ENCODE measurements at regions not wholly inside any gene's neighbourhood (a gene's known extent, or its start where the extent isn't known, plus 50 kb on each side); places are given as distances from the start of the nearest gene placed in this dataset.

GRCh38 chr17:56648321-56648720 lies 54.8 kb downstream of the NOG start:
- no peaks in the 10 kb centered on the region; the same call in 1 of the 2 replicates for H3K9me3 ChIP-seq (ENCODE audit: control insufficient read depth, insufficient read depth, low read length)
- no peaks in the 10 kb centered on the region for H3K4me1 ChIP-seq (ENCODE audit: insufficient read depth, low read length)
- no peaks in the 10 kb centered on the region for H3K36me3 ChIP-seq (ENCODE audit: insufficient read depth, low read length)
- H3K9ac ChIP-seq (ENCODE audit: low read depth, low read length) = no peak overlapping the region

DNA sequence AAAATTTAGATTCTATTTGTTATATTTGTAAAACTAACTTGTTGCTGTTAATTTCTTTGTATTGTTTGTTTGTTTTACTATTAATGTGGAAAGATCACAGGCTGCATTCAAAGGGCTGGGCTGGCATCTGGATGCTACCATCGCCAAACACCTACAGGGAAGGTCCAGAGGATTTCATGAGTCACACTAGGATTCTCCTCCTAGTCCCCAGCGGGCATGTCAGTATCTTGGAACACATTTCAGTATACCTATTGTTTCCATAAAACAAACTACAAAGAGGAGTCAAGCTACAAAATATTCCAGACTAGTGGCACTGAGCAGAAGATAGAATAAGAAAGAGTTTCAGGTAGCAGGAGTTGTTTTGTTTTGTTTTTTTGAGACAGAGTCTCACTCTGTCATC lies 55.3 kb downstream of the NOG start:
- Histone ChIP-seq H3K9ac (ENCODE audit: low read depth, low read length) (no peak overlapping the region), H3K36me3 (ENCODE audit: insufficient read depth, low read length) (no peaks in the 10 kb centered on the region), H3K4me1 (ENCODE audit: insufficient read depth, low read length) (peaks cover 3% of the 10 kb centered on the region; the same call in 1 of the 2 replicates)

DNA sequence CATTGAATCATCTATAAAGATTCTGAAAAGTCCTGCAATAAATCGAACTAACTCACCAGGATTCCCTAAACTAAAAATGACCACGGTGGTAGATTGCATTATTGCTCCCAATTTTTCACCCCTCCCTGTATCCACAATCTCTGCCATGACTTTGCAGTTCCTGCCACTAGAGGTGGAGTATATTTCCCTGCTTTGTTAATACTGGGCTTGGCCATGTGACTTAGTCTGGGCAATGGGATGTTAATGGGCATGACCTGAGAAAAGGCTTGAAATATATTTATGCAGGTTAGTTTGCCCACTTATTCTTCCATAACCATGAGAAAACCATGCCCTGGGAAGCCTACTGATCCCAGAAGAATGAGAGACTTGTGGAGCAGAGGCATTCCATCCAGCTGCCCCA lies 59.1 kb downstream of the NOG start:
- Histone ChIP-seq H3K9ac (ENCODE audit: low read depth, low read length) (no peak overlapping the region), H3K9me3 (ENCODE audit: control insufficient read depth, insufficient read depth, low read length) (no peaks in the 10 kb centered on the region; the same call in 1 of the 2 replicates), H3K4me1 (ENCODE audit: insufficient read depth, low read length) (peaks cover 3% of the 10 kb centered on the region; the same call in 1 of the 2 replicates), H3K36me3 (ENCODE audit: insufficient read depth, low read length) (no peaks in the 10 kb centered on the region)

More for the DNA sequence above, 55.3 kb downstream of the NOG start:
- H3K9me3 ChIP-seq (ENCODE audit: control insufficient read depth, insufficient read depth, low read length) = no peaks in the 10 kb centered on the region; the same call in 1 of the 2 replicates

DNA sequence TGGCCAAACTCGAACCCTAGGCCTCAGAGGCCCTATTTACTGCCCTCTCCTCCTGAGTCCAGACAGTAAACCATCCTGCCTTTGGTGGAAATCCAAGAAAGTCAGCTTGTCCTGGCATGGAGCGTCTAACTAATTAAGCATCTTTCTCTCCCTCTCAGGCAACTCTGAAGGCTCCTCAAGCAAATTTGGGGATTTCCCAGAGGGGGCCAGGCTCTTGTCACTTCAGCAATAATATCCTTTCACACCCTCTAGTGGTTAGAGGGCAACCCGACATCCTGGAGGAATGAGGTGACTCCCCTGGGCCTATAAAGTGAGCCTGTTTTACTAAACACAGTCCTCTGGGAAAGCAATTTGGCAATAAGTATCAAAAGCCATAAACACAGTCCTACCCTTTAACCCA lies 60.4 kb downstream of the NOG start:
- H3K36me3 ChIP-seq (ENCODE audit: insufficient read depth, low read length) = no peaks in the 10 kb centered on the region
- peaks cover 3% of the 10 kb centered on the region; the same call in 1 of the 2 replicates for H3K4me1 ChIP-seq (ENCODE audit: insufficient read depth, low read length)
- H3K9me3 ChIP-seq (ENCODE audit: control insufficient read depth, insufficient read depth, low read length) = no peaks in the 10 kb centered on the region; the same call in 1 of the 2 replicates
- no peak overlapping the region for H3K9ac ChIP-seq (ENCODE audit: low read depth, low read length)

GRCh38 chr17:56656701-56657327 lies 63.3 kb downstream of the NOG start:
- Histone ChIP-seq H3K4me1 (ENCODE audit: insufficient read depth, low read length) (peaks cover 3% of the 10 kb centered on the region; the same call in 1 of the 2 replicates), H3K9me3 (ENCODE audit: control insufficient read depth, insufficient read depth, low read length) (no peaks in the 10 kb centered on the region; the same call in 1 of the 2 replicates), H3K36me3 (ENCODE audit: insufficient read depth, low read length) (no peaks in the 10 kb centered on the region), H3K9ac (ENCODE audit: low read depth, low read length) (no peak overlapping the region)

DNA sequence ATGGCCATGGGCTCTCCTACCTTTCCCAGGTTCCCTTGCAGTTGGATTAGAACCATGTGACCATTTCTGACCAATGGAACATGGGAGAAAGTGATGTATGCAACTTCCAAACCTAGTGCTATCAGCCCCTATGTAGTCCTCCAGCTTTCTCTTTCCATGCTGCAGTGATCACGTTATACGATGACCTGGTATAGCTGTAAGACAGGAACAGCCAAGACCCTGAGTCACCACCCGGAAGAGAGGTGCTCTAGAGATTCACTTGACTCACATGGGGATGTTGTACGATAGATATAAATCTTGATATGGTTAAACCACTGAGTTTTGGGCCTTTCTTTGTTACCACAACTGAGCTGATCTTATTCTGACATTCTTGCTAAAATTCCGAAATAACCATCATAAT lies 65.1 kb downstream of the NOG start:
- no peak overlapping the region for H3K9ac ChIP-seq (ENCODE audit: low read depth, low read length)
- H3K36me3 ChIP-seq (ENCODE audit: insufficient read depth, low read length) = no peaks in the 10 kb centered on the region
- peaks cover 1% of the 10 kb centered on the region; the same call in 1 of the 2 replicates for H3K4me1 ChIP-seq (ENCODE audit: insufficient read depth, low read length)
- no peaks in the 10 kb centered on the region for H3K9me3 ChIP-seq (ENCODE audit: control insufficient read depth, insufficient read depth, low read length)

GRCh38 chr17:56659622-56660021 lies 66.1 kb downstream of the NOG start:
- Histone ChIP-seq H3K9ac (ENCODE audit: low read depth, low read length) (no peak overlapping the region), H3K9me3 (ENCODE audit: control insufficient read depth, insufficient read depth, low read length) (no peaks in the 10 kb centered on the region), H3K4me1 (ENCODE audit: insufficient read depth, low read length) (no peaks in the 10 kb centered on the region), H3K36me3 (ENCODE audit: insufficient read depth, low read length) (no peaks in the 10 kb centered on the region)

GRCh38 chr17:56661906-56662305 lies 68.4 kb downstream of the NOG start:
- Histone ChIP-seq H3K9me3 (ENCODE audit: control insufficient read depth, insufficient read depth, low read length) (no peaks in the 10 kb centered on the region), H3K36me3 (ENCODE audit: insufficient read depth, low read length) (no peaks in the 10 kb centered on the region), H3K4me1 (ENCODE audit: insufficient read depth, low read length) (no peaks in the 10 kb centered on the region), H3K9ac (ENCODE audit: low read depth, low read length) (no peak overlapping the region)

GRCh38 chr17:56665864-56666263 lies 72.4 kb downstream of the NOG start:
- no peaks in the 10 kb centered on the region for H3K4me1 ChIP-seq (ENCODE audit: insufficient read depth, low read length)
- H3K9me3 ChIP-seq (ENCODE audit: control insufficient read depth, insufficient read depth, low read length) = no peaks in the 10 kb centered on the region
- no peak overlapping the region for H3K9ac ChIP-seq (ENCODE audit: low read depth, low read length)
- no peaks in the 10 kb centered on the region for H3K36me3 ChIP-seq (ENCODE audit: insufficient read depth, low read length)

GRCh38 chr17:56667925-56668458 lies 74.5 kb downstream of the NOG start:
- Histone ChIP-seq H3K9ac (ENCODE audit: low read depth, low read length) (no peak overlapping the region), H3K9me3 (ENCODE audit: control insufficient read depth, insufficient read depth, low read length) (no peaks in the 10 kb centered on the region), H3K4me1 (ENCODE audit: insufficient read depth, low read length) (no peaks in the 10 kb centered on the region), H3K36me3 (ENCODE audit: insufficient read depth, low read length) (no peaks in the 10 kb centered on the region)

- H3K9ac ChIP-seq (ENCODE audit: low read depth, low read length) = no peak overlapping the region
These were observed 78.7 kb downstream of the NOG start for GRCh38 chr17:56672195-56672594.

GRCh38 chr17:56674401-56674925 lies 81.0 kb downstream of the NOG start:
- no peaks in the 10 kb centered on the region; the same call in 1 of the 2 replicates for H3K4me1 ChIP-seq (ENCODE audit: insufficient read depth, low read length)
- H3K36me3 ChIP-seq (ENCODE audit: insufficient read depth, low read length) = no peaks in the 10 kb centered on the region

More at GRCh38 chr17:56672195-56672594, 78.7 kb downstream of the NOG start:
- no peaks in the 10 kb centered on the region for H3K36me3 ChIP-seq (ENCODE audit: insufficient read depth, low read length)
- no peaks in the 10 kb centered on the region for H3K4me1 ChIP-seq (ENCODE audit: insufficient read depth, low read length)
- no peaks in the 10 kb centered on the region for H3K9me3 ChIP-seq (ENCODE audit: control insufficient read depth, insufficient read depth, low read length)

DNA sequence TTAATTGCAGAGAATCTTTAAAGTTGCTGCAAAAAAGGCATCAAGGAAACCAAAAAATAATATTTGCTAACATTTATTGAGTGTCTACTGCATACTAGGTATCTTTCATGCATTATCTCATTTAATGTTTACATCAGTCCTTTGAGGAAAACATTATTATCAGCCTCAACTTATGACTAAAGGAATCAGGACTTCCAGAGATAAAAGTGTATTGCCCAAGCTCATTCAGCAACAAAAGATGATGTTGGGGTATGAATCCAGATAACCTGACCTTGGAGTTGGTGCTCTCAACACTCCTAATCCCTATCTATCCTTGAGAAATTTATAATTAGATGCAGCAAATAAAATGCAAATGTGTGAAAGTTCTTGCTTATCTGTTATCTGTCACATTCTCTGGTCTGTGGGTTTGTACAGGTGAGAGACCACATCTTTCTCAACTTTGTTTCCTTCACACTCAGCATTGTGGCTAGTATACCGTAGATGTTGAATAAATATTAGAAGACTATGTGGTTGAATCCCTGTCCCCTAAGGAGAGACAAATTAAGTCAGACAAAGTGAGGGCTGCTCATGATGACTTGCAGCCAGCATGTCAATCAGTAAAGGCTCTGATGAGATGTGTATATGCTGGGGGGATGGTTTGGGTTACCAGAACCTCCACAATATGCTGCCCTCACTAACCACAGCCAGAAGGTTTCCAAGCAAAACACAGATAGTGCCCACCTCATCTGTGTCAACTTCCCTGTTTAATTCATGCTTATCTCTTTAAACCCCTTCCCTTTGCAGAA lies 82.6 kb downstream of the NOG start:
- no peak overlapping the region for H3K9ac ChIP-seq (ENCODE audit: low read depth, low read length)
- no peaks in the 10 kb centered on the region for H3K36me3 ChIP-seq (ENCODE audit: insufficient read depth, low read length)
- no peaks in the 10 kb centered on the region; the same call in 1 of the 2 replicates for H3K4me1 ChIP-seq (ENCODE audit: insufficient read depth, low read length)
- H3K9me3 ChIP-seq (ENCODE audit: control insufficient read depth, insufficient read depth, low read length) = no peaks in the 10 kb centered on the region

More at GRCh38 chr17:56674401-56674925, 81.0 kb downstream of the NOG start:
- Histone ChIP-seq H3K9ac (ENCODE audit: low read depth, low read length) (no peak overlapping the region), H3K9me3 (ENCODE audit: control insufficient read depth, insufficient read depth, low read length) (no peaks in the 10 kb centered on the region)

DNA sequence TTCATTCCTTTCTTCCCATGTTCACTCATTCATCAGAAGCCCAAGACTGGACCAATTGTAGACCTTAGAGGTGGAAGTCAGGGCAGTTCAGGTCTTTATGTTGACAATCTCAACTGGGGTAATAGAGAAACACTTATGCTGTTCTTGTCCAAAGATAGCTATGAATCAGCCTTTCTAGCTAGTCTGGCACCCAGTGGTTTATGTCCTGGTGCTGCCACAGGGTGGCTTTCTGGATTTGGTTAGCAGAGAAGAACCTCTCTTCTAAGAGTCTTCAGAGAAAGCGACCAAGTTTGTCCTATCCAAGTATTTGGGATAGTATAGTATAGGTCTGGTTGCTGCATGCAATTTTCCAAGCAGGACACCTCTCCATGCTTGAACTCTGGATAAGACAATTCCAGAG lies 83.3 kb downstream of the NOG start:
- H3K36me3 ChIP-seq (ENCODE audit: insufficient read depth, low read length) = no peaks in the 10 kb centered on the region
- no peak overlapping the region for H3K9ac ChIP-seq (ENCODE audit: low read depth, low read length)
- peaks cover 2% of the 10 kb centered on the region; the same call in 1 of the 2 replicates for H3K4me1 ChIP-seq (ENCODE audit: insufficient read depth, low read length)
- H3K9me3 ChIP-seq (ENCODE audit: control insufficient read depth, insufficient read depth, low read length) = no peaks in the 10 kb centered on the region

Data from ES-I3 (cell line).